ENCODE measurements at regions not wholly inside any gene's neighbourhood (a gene's known extent, or its start where the extent isn't known, plus 50 kb on each side); places are given as distances from the start of the nearest gene placed in this dataset.
"Not testable (repeated sequence)": the region's sequence is repeated elsewhere in the genome, so short reads cannot be mapped to it uniquely, and the experiment has no call there.

DNA sequence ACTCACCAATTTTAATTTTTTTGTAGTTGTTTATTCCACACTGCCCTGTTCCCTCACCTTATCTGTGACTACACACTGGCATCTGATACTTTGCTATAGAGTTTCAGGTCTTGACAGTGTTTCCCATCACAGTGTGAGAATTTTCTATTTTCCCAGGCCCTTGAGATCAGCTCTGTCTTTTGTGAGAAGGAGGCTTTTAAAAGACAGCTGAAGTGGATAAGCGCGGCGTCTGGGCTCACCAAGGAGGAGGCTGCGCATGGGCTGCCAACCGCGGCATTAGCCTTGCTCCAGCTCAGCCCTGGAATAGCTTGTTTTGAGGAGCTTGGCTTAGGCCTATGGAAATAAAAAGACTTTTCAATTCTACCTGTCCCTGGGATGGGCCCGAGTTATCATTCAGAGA lies 181.3 kb downstream of the RMST start:
- no peaks in the 10 kb centered on the region for H3K27me3 Mint-ChIP-seq (ENCODE audit: low read depth)
- no peaks in the 10 kb centered on the region for H3K36me3 Mint-ChIP-seq (ENCODE audit: low read depth)
- H3K27ac Mint-ChIP-seq (ENCODE audit: unreplicated experiment) = no peak overlapping the region
- no peak for DNase-seq (ENCODE audit: low spot score)
- TF ChIP-seq, protein P1, sequence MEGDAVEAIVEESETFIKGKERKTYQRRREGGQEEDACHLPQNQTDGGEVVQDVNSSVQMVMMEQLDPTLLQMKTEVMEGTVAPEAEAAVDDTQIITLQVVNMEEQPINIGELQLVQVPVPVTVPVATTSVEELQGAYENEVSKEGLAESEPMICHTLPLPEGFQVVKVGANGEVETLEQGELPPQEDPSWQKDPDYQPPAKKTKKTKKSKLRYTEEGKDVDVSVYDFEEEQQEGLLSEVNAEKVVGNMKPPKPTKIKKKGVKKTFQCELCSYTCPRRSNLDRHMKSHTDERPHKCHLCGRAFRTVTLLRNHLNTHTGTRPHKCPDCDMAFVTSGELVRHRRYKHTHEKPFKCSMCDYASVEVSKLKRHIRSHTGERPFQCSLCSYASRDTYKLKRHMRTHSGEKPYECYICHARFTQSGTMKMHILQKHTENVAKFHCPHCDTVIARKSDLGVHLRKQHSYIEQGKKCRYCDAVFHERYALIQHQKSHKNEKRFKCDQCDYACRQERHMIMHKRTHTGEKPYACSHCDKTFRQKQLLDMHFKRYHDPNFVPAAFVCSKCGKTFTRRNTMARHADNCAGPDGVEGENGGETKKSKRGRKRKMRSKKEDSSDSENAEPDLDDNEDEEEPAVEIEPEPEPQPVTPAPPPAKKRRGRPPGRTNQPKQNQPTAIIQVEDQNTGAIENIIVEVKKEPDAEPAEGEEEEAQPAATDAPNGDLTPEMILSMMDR (IDR thresholded peaks at IDR 0.05) = no peak
- H3K4me3 Mint-ChIP-seq (ENCODE audit: unreplicated experiment) = no peak overlapping the region
- no peaks in the 10 kb centered on the region for H3K4me1 Mint-ChIP-seq (ENCODE audit: low read depth)
- H3K9me3 Mint-ChIP-seq (ENCODE audit: low read depth) = peaks cover 16% of the 10 kb centered on the region

DNA sequence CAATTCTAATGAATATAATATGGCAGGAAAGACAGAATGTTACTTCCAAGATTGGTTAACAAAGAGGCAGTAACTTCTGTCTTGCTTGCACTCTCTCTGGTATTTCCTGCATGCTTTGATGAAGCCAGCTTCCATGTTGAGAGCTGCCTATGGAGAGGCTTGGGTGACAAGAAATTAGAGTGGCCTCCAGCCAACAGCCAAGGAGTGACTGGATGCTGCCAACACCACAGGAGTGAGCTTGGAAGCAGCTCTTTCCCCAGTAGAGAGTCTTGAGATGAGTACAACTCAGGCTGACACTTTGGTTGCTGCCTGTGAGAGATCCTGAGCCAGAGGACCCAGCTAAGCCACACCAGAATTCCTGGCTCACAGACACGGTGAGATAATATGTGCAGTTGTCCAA lies 183.1 kb downstream of the RMST start:
- no peak overlapping the region for H3K27ac Mint-ChIP-seq (ENCODE audit: unreplicated experiment)
- H3K27me3 Mint-ChIP-seq (ENCODE audit: low read depth) = no peaks in the 10 kb centered on the region
- no peak overlapping the region for H3K4me3 Mint-ChIP-seq (ENCODE audit: unreplicated experiment)
- H3K9me3 Mint-ChIP-seq (ENCODE audit: low read depth) = peaks cover 19% of the 10 kb centered on the region
- H3K36me3 Mint-ChIP-seq (ENCODE audit: low read depth) = no peaks in the 10 kb centered on the region
- H3K4me1 Mint-ChIP-seq (ENCODE audit: low read depth) = no peaks in the 10 kb centered on the region
- no peak for DNase-seq (ENCODE audit: low spot score)
- TF ChIP-seq, protein P1 (IDR thresholded peaks at IDR 0.05) = no peak

- TF ChIP-seq, protein P1 (IDR thresholded peaks at IDR 0.05) = no peak
Observed at GRCh38 chr12:97647142-97647541, 184.5 kb downstream of the RMST start.

DNA sequence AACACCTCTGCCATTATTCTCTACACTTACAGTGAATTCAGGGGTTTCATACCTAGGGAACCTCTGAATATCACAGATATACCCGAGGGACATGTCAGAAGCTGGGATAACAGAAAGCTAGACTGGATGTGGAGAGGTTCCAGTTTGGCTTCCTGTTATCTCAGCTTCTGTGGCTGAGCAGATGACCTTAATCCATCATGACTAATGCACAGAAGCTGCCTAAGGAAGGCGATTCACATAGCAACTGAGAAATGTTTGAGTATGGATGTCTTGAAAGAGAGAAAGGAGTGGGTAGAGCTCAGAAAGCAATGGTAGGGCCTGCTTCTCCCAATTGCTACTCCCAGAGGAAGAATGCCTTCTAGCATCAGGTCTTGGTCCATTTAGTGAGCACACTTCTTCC lies 187.6 kb downstream of the RMST start:
- TF ChIP-seq, protein P1 (IDR thresholded peaks at IDR 0.05) = no peak
- Mint-ChIP-seq H3K27me3 (ENCODE audit: low read depth) (no peaks in the 10 kb centered on the region), H3K36me3 (ENCODE audit: low read depth) (peaks cover 1% of the 10 kb centered on the region), H3K9me3 (ENCODE audit: low read depth) (peaks cover 19% of the 10 kb centered on the region), H3K4me3 (ENCODE audit: unreplicated experiment) (no peak overlapping the region), H3K4me1 (ENCODE audit: low read depth) (no peaks in the 10 kb centered on the region), H3K27ac (ENCODE audit: unreplicated experiment) (no peak overlapping the region)
- no peak for DNase-seq (ENCODE audit: low spot score)

More at GRCh38 chr12:97647142-97647541, 184.5 kb downstream of the RMST start:
- Mint-ChIP-seq H3K27ac (ENCODE audit: unreplicated experiment) (no peak overlapping the region), H3K27me3 (ENCODE audit: low read depth) (no peaks in the 10 kb centered on the region), H3K36me3 (ENCODE audit: low read depth) (no peaks in the 10 kb centered on the region), H3K9me3 (ENCODE audit: low read depth) (peaks cover 14% of the 10 kb centered on the region), H3K4me1 (ENCODE audit: low read depth) (no peaks in the 10 kb centered on the region), H3K4me3 (ENCODE audit: unreplicated experiment) (no peak overlapping the region)
- no peak for DNase-seq (ENCODE audit: low spot score)

- H3K4me1 Mint-ChIP-seq (ENCODE audit: low read depth); H3K36me3 Mint-ChIP-seq (ENCODE audit: low read depth); H3K4me3 Mint-ChIP-seq (ENCODE audit: unreplicated experiment); H3K27me3 Mint-ChIP-seq (ENCODE audit: low read depth); DNase-seq (ENCODE audit: low spot score); H3K27ac Mint-ChIP-seq (ENCODE audit: unreplicated experiment): not testable (repeated sequence)
- H3K9me3 Mint-ChIP-seq (ENCODE audit: low read depth) = peaks cover 24% of the 10 kb centered on the region
Observed at GRCh38 chr12:97656548-97656947, 193.9 kb downstream of the RMST start.

- TF ChIP-seq, protein P1 (IDR thresholded peaks at IDR 0.05) = no peak
- H3K4me3 Mint-ChIP-seq (ENCODE audit: unreplicated experiment) = no peak overlapping the region
Observed at GRCh38 chr12:97659117-97659880, 196.7 kb downstream of the RMST start.

More at GRCh38 chr12:97659117-97659880, 196.7 kb downstream of the RMST start:
- Mint-ChIP-seq H3K36me3 (ENCODE audit: low read depth) (no peaks in the 10 kb centered on the region), H3K27me3 (ENCODE audit: low read depth) (no peaks in the 10 kb centered on the region), H3K27ac (ENCODE audit: unreplicated experiment) (no peak overlapping the region), H3K4me1 (ENCODE audit: low read depth) (no peaks in the 10 kb centered on the region), H3K9me3 (ENCODE audit: low read depth) (peaks cover 26% of the 10 kb centered on the region)
- no peak for DNase-seq (ENCODE audit: low spot score)
